ENCODE measurements at regions not wholly inside any gene's neighbourhood (a gene's known extent, or its start where the extent isn't known, plus 50 kb on each side); places are given as distances from the start of the nearest gene placed in this dataset.
A peak's percentile ranks its signal among the peaks of the same experiment; 100 is the strongest.

- no peak for DNase-seq
These were observed 128.1 kb upstream of the SMIM23 start for GRCh38 chr5:171657473-171657872.

DNA sequence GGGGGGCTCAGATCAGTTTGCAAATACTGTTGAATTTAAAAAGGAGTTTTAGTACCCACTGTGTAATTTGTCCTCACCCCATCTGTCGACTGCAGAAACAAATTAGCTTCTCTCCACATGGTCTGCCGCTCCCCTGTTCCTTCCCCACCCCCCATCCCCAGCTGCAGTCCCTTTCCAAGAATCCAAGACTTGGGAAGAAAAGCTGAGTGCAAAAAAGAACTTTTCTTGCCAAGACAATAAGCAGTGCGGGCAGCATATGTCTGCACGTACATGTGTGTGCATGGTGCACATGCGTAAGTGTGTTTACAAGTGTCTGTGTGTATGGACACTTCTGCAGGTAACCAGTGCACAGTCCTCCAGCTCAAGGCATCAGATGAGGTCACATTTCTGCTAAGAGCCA lies 125.7 kb upstream of the SMIM23 start:
- DNase-seq: no peak

- DNase-seq: no peak
These were observed 125.2 kb upstream of the SMIM23 start for GRCh38 chr5:171660434-171660833.

DNA sequence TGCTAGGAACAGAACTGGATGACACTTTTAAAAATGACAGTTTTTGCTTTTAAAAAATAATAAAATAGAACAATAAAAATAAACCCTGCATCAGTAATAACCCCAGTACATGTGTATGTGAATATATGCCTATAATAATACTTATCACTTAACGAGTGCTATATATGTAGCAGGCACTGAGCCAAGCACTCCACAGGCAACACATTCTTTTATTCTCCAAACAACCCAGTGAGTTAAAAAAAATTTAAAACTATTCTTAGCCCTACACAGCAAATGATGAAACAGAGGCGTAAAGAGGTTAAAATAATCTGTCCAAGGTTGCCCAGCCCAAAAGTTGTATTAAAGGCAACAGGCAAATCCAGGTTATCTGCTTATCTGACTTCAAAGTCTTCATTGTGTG lies 124.5 kb upstream of the SMIM23 start:
- peak; percentile 47 for DNase-seq

GRCh38 chr5:171663311-171664085 lies 122.1 kb upstream of the SMIM23 start:
- no peak for DNase-seq

GRCh38 chr5:171664489-171664888 lies 121.1 kb upstream of the SMIM23 start:
- no peak for DNase-seq

DNA sequence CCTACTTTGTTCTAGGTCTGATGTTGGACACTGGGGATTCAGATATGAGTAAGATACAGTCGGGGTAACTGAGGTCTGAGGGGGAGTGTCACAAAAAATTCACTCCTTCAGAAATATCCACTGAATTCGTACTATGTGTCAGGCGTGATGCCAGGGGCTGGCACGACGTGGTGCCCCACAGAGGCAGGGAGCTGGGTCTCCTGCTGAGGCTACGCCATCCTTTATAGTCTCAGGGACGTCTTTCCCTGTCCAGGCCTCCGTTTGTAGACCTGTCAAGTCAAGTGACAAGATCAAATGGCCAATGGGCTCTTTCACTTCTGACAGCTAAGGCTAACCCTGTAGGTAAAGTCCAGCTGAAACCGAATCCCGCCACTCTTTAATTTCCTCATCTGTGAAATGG lies 118.8 kb upstream of the SMIM23 start:
- no peak for DNase-seq

- DNase-seq: peak; percentile 91
These were observed 118.1 kb upstream of the SMIM23 start for GRCh38 chr5:171667341-171668096.

DNA sequence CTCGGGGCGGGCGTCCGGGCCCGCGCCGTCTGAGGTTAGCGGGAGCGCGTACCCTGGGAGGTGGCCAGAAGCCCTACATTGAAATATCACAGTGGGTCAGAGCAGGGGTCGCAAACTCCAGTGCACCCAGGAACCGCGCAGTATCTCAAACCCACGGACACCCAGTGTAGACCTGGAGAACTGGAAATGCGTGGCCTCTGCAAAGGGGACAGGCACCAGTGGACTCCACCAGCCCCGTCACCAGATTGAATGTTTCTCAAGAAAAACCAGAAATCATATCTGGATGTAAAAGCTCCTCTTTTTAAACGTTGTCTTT lies 117.6 kb upstream of the SMIM23 start:
- DNase-seq: no peak

DNA sequence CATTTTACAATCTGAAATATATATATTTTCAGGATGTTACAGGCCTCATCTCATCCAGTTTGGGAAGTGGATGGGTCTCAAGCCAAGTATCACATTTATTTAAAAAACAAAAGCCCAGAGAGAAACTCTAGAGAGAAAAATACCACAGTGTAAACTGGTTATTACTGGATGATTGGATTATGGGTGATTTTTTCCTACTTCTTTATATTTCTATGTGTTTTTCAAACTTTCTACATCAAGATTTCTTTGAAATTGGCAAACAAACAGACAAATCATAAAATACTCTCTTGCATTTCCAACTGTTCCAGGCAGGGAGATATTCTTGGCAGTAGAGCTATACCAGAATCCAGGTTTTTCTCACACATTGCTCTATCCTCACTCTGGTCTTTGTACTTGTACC lies 116.0 kb upstream of the SMIM23 start:
- no peak for DNase-seq

GRCh38 chr5:171672556-171672955 lies 113.1 kb upstream of the SMIM23 start:
- no peak for DNase-seq

- DNase-seq: peak; percentile 28
These were observed 112.3 kb upstream of the SMIM23 start for GRCh38 chr5:171673328-171673727.

GRCh38 chr5:171673840-171674239 lies 111.8 kb upstream of the SMIM23 start:
- no peak for DNase-seq

- DNase-seq: no peak
These were observed 110.1 kb upstream of the SMIM23 start for GRCh38 chr5:171675511-171675910.

DNA sequence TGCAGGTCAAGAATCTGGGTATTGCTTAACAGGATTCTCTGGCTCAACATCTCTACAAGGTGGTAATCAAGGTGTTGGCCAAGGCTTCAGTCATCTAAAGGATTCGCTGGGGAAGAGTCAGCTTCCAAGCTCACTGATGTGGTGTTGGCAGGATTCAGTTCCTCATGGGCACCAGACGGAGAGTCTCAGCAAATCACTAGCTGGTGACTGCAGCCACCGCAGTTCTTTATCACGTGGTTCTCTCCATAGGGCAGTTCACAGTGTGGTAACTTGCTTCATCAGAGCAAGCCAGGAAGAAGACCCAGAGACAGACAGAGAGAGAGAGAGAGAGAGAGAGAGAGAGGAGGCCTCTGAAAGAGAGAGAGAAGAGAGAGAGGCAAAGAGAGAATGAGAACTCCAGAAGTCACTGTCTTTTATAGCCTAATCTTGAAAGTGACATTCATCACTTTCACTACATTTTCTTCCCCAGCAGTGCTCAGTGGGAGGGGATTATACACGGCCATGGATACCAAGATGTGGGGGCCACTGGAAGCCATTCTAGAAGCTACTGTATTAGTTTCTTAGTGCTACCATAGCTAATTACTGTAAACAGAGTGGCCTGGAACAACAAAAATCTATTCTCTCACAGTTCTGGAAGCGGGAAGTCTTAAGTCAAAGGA lies 109.2 kb upstream of the SMIM23 start:
- DNase-seq: no peak

- DNase-seq: no peak
These were observed 107.0 kb upstream of the SMIM23 start for GRCh38 chr5:171678646-171679045.

- DNase-seq: no peak
These were observed 105.1 kb upstream of the SMIM23 start for GRCh38 chr5:171680485-171680884.

DNA sequence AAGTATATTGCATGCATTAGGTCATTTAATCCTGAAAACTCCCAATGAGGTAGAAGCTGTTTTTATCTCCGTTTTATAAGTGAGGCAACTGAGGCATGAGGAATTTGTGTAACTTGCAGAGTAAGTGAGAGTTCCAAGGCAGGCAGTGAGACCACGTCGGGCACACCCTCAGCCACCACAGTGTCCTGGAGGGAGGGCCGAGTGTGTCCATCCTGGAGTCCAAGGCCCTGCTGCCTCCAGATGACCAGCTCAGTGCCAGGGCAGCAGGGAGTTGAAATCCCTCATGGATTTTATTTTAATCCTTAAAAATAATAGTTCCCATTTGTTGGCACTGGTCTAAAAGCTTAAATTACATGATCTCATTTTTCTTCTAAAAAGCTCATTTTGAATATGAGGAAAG lies 104.6 kb upstream of the SMIM23 start:
- DNase-seq: no peak

DNA sequence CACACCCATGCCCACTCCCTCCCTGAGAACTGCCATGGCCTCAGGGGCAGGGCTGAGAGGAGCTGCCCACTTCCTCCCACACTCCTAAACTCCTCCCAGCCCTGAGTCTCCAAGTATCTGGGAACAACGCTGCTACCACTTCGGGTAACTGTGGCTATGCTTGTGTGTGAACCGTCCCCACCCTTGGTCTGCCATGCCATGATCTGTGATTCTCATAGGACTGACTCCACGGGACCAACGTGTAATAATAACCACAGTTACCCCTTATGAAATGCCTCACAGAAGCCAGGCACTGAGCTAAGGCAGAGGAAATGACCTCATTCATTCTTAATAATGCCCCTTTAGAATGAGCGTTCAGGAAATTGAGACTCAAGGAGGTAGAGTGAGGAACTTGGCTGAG lies 103.9 kb upstream of the SMIM23 start:
- DNase-seq: no peak

DNA sequence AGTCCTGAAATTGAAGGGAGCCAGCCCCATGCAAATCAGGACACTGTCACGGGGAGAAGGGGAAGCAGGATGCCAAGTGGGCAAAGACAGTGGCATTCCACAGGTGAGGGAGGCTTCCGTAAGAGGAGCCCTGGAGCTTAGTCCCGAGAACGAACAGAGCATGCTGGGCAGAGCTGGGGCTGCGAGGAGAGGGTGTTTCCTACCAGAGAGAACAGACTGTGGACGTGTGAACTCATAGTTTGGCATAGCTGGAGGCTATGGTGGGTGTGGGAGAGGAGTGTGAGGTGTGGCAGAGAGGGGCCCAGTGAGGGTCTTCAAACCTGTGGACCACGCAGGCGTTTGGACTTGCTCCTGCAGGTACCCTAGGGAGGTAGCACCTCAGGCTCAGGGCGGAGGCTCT lies 102.8 kb upstream of the SMIM23 start:
- no peak for DNase-seq

DNA sequence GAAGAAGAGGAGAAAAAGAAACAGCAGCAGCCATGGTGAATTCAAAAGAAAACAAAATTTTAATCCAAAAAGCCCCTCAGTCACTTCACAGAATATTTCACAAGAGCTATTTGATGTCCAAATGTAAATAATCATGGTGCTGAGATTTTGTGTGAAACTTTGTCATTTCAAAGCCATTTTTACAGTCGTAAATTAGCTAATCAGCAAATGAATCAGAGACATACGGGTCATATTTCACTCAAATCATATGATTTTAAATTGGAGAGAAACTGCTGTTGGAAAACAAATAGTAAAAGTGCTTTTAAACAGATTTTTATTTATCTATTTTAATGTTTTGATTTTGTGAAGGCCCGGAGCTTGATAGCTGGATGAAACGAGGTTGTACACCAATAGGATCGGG lies 101.4 kb upstream of the SMIM23 start:
- no peak for DNase-seq

GRCh38 chr5:171688696-171689495 lies 96.7 kb upstream of the SMIM23 start:
- no peak for DNase-seq

- no peak for DNase-seq
These were observed 95.7 kb upstream of the SMIM23 start for GRCh38 chr5:171689853-171690417.

Data from fibroblast of skin of abdomen (primary cell).